GM21717 (cell line): ENCODE measurements at regions not wholly inside any gene's neighbourhood (a gene's known extent, or its start where the extent isn't known, plus 50 kb on each side); places are given as distances from the start of the nearest gene placed in this dataset.
"Not testable (repeated sequence)": the region's sequence is repeated elsewhere in the genome, so short reads cannot be mapped to it uniquely, and the experiment has no call there.

Experiments
- ATAC-seq: cut with Tn5 transposase; IDR thresholded peaks from one replicate; pipeline ENCODE4 v1.9.1; 2021; ENCODE audit warnings: mild to moderate bottlenecking, moderate library complexity; ENCODE audit not compliant: unreplicated experiment

GRCh38 chr21:16213518-16213917 is 483.7 kb downstream of the USP25 start:
- ATAC-seq, result no peak

GRCh38 chr21:16215193-16215592 is 485.4 kb downstream of the USP25 start:
- ATAC-seq, result no peak

GRCh38 chr21:16215663-16216183 is 485.9 kb downstream of the USP25 start:
- no peak for ATAC-seq

GRCh38 chr21:16216288-16216962 is 486.6 kb downstream of the USP25 start:
- ATAC-seq, result no peak

- no peak for ATAC-seq
Measured at GRCh38 chr21:16218682-16219343, 489.0 kb downstream of the USP25 start.

GRCh38 chr21:16224756-16225155 is 495.0 kb downstream of the USP25 start:
- not testable (repeated sequence) for ATAC-seq

- ATAC-seq, result no peak
Measured at GRCh38 chr21:16239659-16240265, 510.0 kb downstream of the USP25 start.

GRCh38 chr21:16241016-16241415 is 511.2 kb downstream of the USP25 start:
- ATAC-seq, result no peak

GRCh38 chr21:16241479-16241963 is 511.7 kb downstream of the USP25 start:
- no peak for ATAC-seq

GRCh38 chr21:16243396-16243795 is 513.6 kb downstream of the USP25 start:
- ATAC-seq, result no peak

GRCh38 chr21:16248705-16249104 is 518.9 kb downstream of the USP25 start:
- no peak for ATAC-seq

GRCh38 chr21:16250273-16250672 is 520.5 kb downstream of the USP25 start:
- ATAC-seq, result no peak

GRCh38 chr21:16258844-16259611 is 529.2 kb downstream of the USP25 start:
- ATAC-seq, result no peak

GRCh38 chr21:16262091-16262490 is 532.3 kb downstream of the USP25 start:
- ATAC-seq, result no peak

- no peak for ATAC-seq
Measured at GRCh38 chr21:16264319-16264718, 534.5 kb downstream of the USP25 start.

GRCh38 chr21:16269476-16269875 is 539.7 kb downstream of the USP25 start:
- ATAC-seq, result no peak

GRCh38 chr21:16279731-16280581 is 550.2 kb downstream of the USP25 start:
- no peak for ATAC-seq

GRCh38 chr21:16280686-16281091 is 550.9 kb downstream of the USP25 start:
- ATAC-seq, result no peak

- ATAC-seq, result no peak
Measured at GRCh38 chr21:16283516-16283915, 553.7 kb downstream of the USP25 start.

GRCh38 chr21:16285605-16286126 is 555.9 kb downstream of the USP25 start:
- no peak for ATAC-seq
